H1 (cell line): ENCODE measurements at regions not wholly inside any gene's neighbourhood (a gene's known extent, or its start where the extent isn't known, plus 50 kb on each side); places are given as distances from the start of the nearest gene placed in this dataset.
A peak's percentile ranks its signal among the peaks of the same experiment; 100 is the strongest.

ENCODE experiments used
- CTCF ChIA-PET: fragments of 300-600 bp; sonication (Branson Sonifier 250); formaldehyde crosslinking; loops from one replicate; lab custom pipeline; 2021; ENCODE audit not compliant: partially characterized antibody; lab: Charles Lee
- POLR2A ChIA-PET: fragments of 300-600 bp; sonication (Branson Sonifier 250); formaldehyde crosslinking; loops from one replicate; lab custom pipeline; 2021; ENCODE audit warnings: inconsistent platforms; ENCODE audit not compliant: partially characterized antibody; lab: Charles Lee
- DNase-seq, 2 experiments: peaks; one replicate each; pipeline versions ENCODE4 v3.0.0 to v3.0.0-alpha.2; 2010 to 2022; ENCODE audit warnings: low spot score in 2 of 2, low read depth in 1 of 2, mixed read lengths in 1 of 2
- FAIRE-seq: peaks from 2 replicates; lab custom pipeline; 2011; peaks lifted over from hg19 to GRCh38; lab: Jason Lieb, UNC
- H2AFZ ChIP-seq: 2 replicates; pipeline ENCODE4 v1.8.1; 2012; ENCODE audit warnings: low read length, inconsistent platforms
- H2AK5ac ChIP-seq: 2 replicates; pipeline ENCODE4 v1.6.1; 2013; ENCODE audit warnings: low read depth, low read length
- H2BK120ac ChIP-seq: replicated peaks from 2 replicates; pipeline ENCODE3; 2013; ENCODE audit warnings: low read depth, low read length, inconsistent platforms
- H2BK12ac ChIP-seq: 2 replicates; pipeline ENCODE4 v1.6.1; 2013; ENCODE audit warnings: low read depth, low read length
- H2BK15ac ChIP-seq: 2 replicates; pipeline ENCODE4 v1.6.1; 2013; ENCODE audit warnings: low read length
- H2BK20ac ChIP-seq: 2 replicates; pipeline ENCODE4 v1.6.1; 2013; ENCODE audit warnings: low read length
- H2BK5ac ChIP-seq: 2 replicates; pipeline ENCODE4 v1.6.1; 2013; ENCODE audit warnings: low read depth, low read length
- H3K14ac ChIP-seq: 2 replicates; pipeline ENCODE4 v1.6.1; 2013; ENCODE audit warnings: inconsistent platforms; ENCODE audit not compliant: insufficient read length
- H3K18ac ChIP-seq: 2 replicates; pipeline ENCODE4 v1.6.1; 2013; ENCODE audit warnings: low read length; ENCODE audit errors: extremely low read depth
- H3K23ac ChIP-seq: 2 replicates; pipeline ENCODE4 v1.6.1; 2013; ENCODE audit warnings: inconsistent platforms; ENCODE audit not compliant: insufficient read length
- H3K23me2 ChIP-seq: 2 replicates; pipeline ENCODE4 v1.6.1; 2013; ENCODE audit warnings: low read depth, low read length
- H3K27ac ChIP-seq: 2 replicates; pipeline ENCODE4 v1.6.1; 2011; ENCODE audit warnings: low read depth, low read length, inconsistent platforms
- H3K27me3 ChIP-seq, 4 experiments: replicated peaks in 1 of 4; 1 replicate in 1 of 4; 2 replicates in 3 of 4; pipeline versions ENCODE4 v1.6.1 to v1.8.1; 2011 to 2013; ENCODE audit warnings: low read length in 3 of 4, mild to moderate bottlenecking in 3 of 4, inconsistent platforms in 2 of 4, mixed read lengths in 2 of 4, moderate library complexity in 1 of 4; ENCODE audit not compliant: control insufficient read depth in 3 of 4, insufficient read depth in 3 of 4; ENCODE audit errors: extremely low read depth in 1 of 4
- H3K36me3 ChIP-seq, 4 experiments: 2 replicates each; pipeline versions ENCODE4 v1.6.1 to v1.8.1; 2011 to 2013; ENCODE audit warnings: mild to moderate bottlenecking in 4 of 4, low read length in 3 of 4, moderate library complexity in 2 of 4, control low read depth in 1 of 4, inconsistent platforms in 1 of 4; ENCODE audit not compliant: insufficient read depth in 4 of 4, control insufficient read depth in 2 of 4
- H3K4ac ChIP-seq: replicated peaks from 2 replicates; pipeline ENCODE3; 2013; ENCODE audit warnings: low read length, low read depth, mixed read lengths, inconsistent platforms; ENCODE audit not compliant: insufficient read length
- H3K4me1 ChIP-seq, 4 experiments: replicated peaks in 1 of 4; 1 replicate in 1 of 4; 2 replicates in 3 of 4; pipeline versions ENCODE4 v1.6.1 to v1.8.1; 2011 to 2013; ENCODE audit warnings: low read length in 3 of 4, inconsistent platforms in 2 of 4, mixed read lengths in 1 of 4; ENCODE audit not compliant: insufficient read depth in 4 of 4, control insufficient read depth in 3 of 4
- H3K4me2 ChIP-seq, 2 experiments: 2 replicates each; pipeline versions ENCODE4 v1.6.1 to v1.8.1; 2011 to 2013; ENCODE audit warnings: low read depth in 2 of 2, low read length in 2 of 2, control low read depth in 1 of 2, inconsistent platforms in 1 of 2, mild to moderate bottlenecking in 1 of 2; ENCODE audit not compliant: insufficient read depth in 1 of 2
- H3K4me3 ChIP-seq, 4 experiments: fragments of 200-600, 300-600 bp in 1 of 4; sonication (generic), shearing (Covaris generic), sonication (Bioruptor Twin) in 1 of 4; 2 replicates each; pipeline versions ENCODE4 v1.5.1 to v1.8.1; 2011 to 2016; ENCODE audit warnings: low read length in 4 of 4, low read depth in 3 of 4, control low read depth in 2 of 4, inconsistent platforms in 2 of 4, mild to moderate bottlenecking in 2 of 4, mixed read lengths in 1 of 4, moderate library complexity in 1 of 4; ENCODE audit not compliant: insufficient read depth in 2 of 4; ENCODE audit errors: extremely low read depth in 1 of 4
- H3K56ac ChIP-seq: replicated peaks from 2 replicates; pipeline ENCODE3; 2013; ENCODE audit warnings: low read depth, mild to moderate bottlenecking, mixed read lengths, low read length, inconsistent platforms; ENCODE audit not compliant: insufficient read length
- H3K79me1 ChIP-seq: 2 replicates; pipeline ENCODE4 v1.6.1; 2013; ENCODE audit warnings: low read depth, low read length, control low read depth
- H3K79me2 ChIP-seq, 2 experiments: 2 replicates each; pipeline versions ENCODE4 v1.6.1 to v1.8.1; 2012 to 2013; ENCODE audit warnings: low read length in 2 of 2, mild to moderate bottlenecking in 2 of 2, inconsistent platforms in 1 of 2; ENCODE audit not compliant: insufficient read depth in 2 of 2, control insufficient read depth in 1 of 2
- H3K9ac ChIP-seq, 4 experiments: replicated peaks in 1 of 4; 1 replicate in 1 of 4; 2 replicates in 3 of 4; pipeline versions ENCODE4 v1.6.1 to v1.8.1; 2011 to 2013; ENCODE audit warnings: low read depth in 3 of 4, low read length in 3 of 4, control low read depth in 2 of 4, mild to moderate bottlenecking in 2 of 4, moderate library complexity in 2 of 4, inconsistent platforms in 1 of 4; ENCODE audit errors: extremely low read depth in 1 of 4
- H3K9me3 ChIP-seq, 2 experiments: 2 replicates each; pipeline versions ENCODE4 v1.6.1 to v1.8.1; 2012 to 2013; ENCODE audit warnings: mild to moderate bottlenecking in 2 of 2, moderate library complexity in 2 of 2, control low read depth in 1 of 2, inconsistent platforms in 1 of 2, low read depth in 1 of 2, low read length in 1 of 2, mixed read lengths in 1 of 2; ENCODE audit not compliant: insufficient read depth in 2 of 2
- H4K20me1 ChIP-seq, 2 experiments: replicated peaks in 1 of 2; 2 replicates each; pipeline versions ENCODE3 to v1.8.1; 2011 to 2013; ENCODE audit warnings: inconsistent platforms in 2 of 2, low read length in 2 of 2, mild to moderate bottlenecking in 1 of 2; ENCODE audit not compliant: insufficient read depth in 2 of 2, control insufficient read depth in 1 of 2
- H4K5ac ChIP-seq: 2 replicates; pipeline ENCODE4 v1.6.1; 2013; ENCODE audit warnings: low read length, low read depth, mixed read lengths, inconsistent platforms; ENCODE audit not compliant: insufficient read length
- H4K8ac ChIP-seq: 2 replicates; pipeline ENCODE4 v1.8.0; 2013; ENCODE audit warnings: mild to moderate bottlenecking, moderate library complexity, low read length, inconsistent platforms; ENCODE audit not compliant: insufficient read depth; ENCODE audit errors: extremely low read depth
- H4K91ac ChIP-seq: replicated peaks from 2 replicates; pipeline ENCODE3; 2013; ENCODE audit warnings: low read length, mixed read lengths, inconsistent platforms; ENCODE audit not compliant: insufficient read length
- ASH2L ChIP-seq: fragments of 200-600, 300-600 bp; sonication (generic); IDR thresholded peaks from one replicate; pipeline ENCODE4 v1.7.1; 2017; ENCODE audit warnings: low read length
- ATF3 ChIP-seq: IDR thresholded peaks from 2 replicates; pipeline ENCODE4 v1.6.1; 2011; ENCODE audit warnings: low read depth, mild to moderate bottlenecking, low read length; ENCODE audit not compliant: insufficient read depth
- BACH1 ChIP-seq: IDR thresholded peaks from 2 replicates; pipeline ENCODE4 v1.6.1; 2012; ENCODE audit warnings: low read length, improper control_type of control experiment
- CBX5 ChIP-seq: fragments of 300-800, 300-1000 bp; sonication (generic); IDR thresholded peaks from 2 replicates; pipeline ENCODE4 v1.7.1; 2016; ENCODE audit warnings: antibody characterized with exemption, low read length, low read depth
- CEBPB ChIP-seq: IDR thresholded peaks from 2 replicates; pipeline ENCODE4 v1.6.1; 2012; ENCODE audit warnings: low read depth, low read length
- CREB1 ChIP-seq: IDR thresholded peaks from 2 replicates; pipeline ENCODE4 v1.6.1; 2012; ENCODE audit warnings: inconsistent platforms
- CTCF ChIP-seq, 3 experiments: IDR thresholded peaks; 1 replicate in 2 of 3; 2 replicates in 1 of 3; pipeline versions ENCODE4 v1.5.1 to v1.6.1; 2011; ENCODE audit warnings: low read length in 3 of 3, mild to moderate bottlenecking in 3 of 3, inconsistent platforms in 2 of 3, low read depth in 1 of 3, moderate library complexity in 1 of 3; ENCODE audit not compliant: insufficient read depth in 1 of 3; ENCODE audit errors: control extremely low read depth in 1 of 3
- EGR1 ChIP-seq: IDR thresholded peaks from 2 replicates; pipeline ENCODE4 v1.6.1; 2011; ENCODE audit warnings: low read depth, low read length, borderline replicate concordance
- JUND ChIP-seq: IDR thresholded peaks from 2 replicates; pipeline ENCODE4 v1.6.1; 2011; ENCODE audit warnings: mild to moderate bottlenecking, improper control_type of control experiment, low read length
- MAX ChIP-seq: IDR thresholded peaks from 2 replicates; pipeline ENCODE4 v1.6.1; 2012; ENCODE audit warnings: inconsistent platforms
- PHF8 ChIP-seq: fragments of 200-600 bp; sonication (generic); conservative IDR thresholded peaks from 2 replicates; pipeline ENCODE4 v1.7.1; 2012; ENCODE audit warnings: low read depth, mild to moderate bottlenecking, inconsistent platforms, low read length, moderate library complexity
- WGBS, 2 experiments: shearing (Covaris generic) in 1 of 2; methylation state at CpG; one replicate each; pipeline versions ENCODE4 v1.1.6 to v1.1.7; 2013 to 2015; ENCODE audit warnings: low lambda C conversion rate in 2 of 2, mixed read lengths in 2 of 2, inconsistent platforms in 1 of 2, low coverage in 1 of 2, missing lambda C conversion rate in 1 of 2; ENCODE audit not compliant: insufficient replicate concordance in 2 of 2, insufficient coverage in 1 of 2, insufficient read length in 1 of 2; ENCODE audit errors: extremely low coverage in 1 of 2, missing lambda C conversion rate in 1 of 2; 5-methylcytosine and 5-hydroxymethylcytosine counted together

- Histone ChIP-seq H2AK5ac (0 out of 2 replicates have a peak overlapping the region, but pooled peaks have one; percentile 24), H2BK12ac (peak overlapping the region; percentile 45; the same call in 1 of the 2 replicates), H3K27me3 (no peaks in the 10 kb centered on the region), H3K9me3 (no peaks in the 10 kb centered on the region), H3K79me1 (no peaks in the 10 kb centered on the region; the same call in 1 of the 2 replicates), H2AFZ (no peak overlapping the region), H3K23me2 (peaks cover 2% of the 10 kb centered on the region; the same call in 1 of the 2 replicates), H3K79me2 (no peaks in the 10 kb centered on the region), H2BK20ac (peak overlapping the region; percentile 18; the same call in 1 of the 2 replicates), H3K4me1 (peaks cover 1 to 8% (median 6%) of the 10 kb centered on the region in 4 experiments; a peak in 6 of 7 replicates), H3K4ac (no peak overlapping the region), H4K5ac (no peak overlapping the region), H4K8ac (no peak overlapping the region), H3K27ac (no peak overlapping the region), H3K23ac (no peak overlapping the region), H2BK5ac (no peak overlapping the region), H2BK15ac (no peak overlapping the region), H3K9ac (no peak overlapping the region), H3K14ac (no peak overlapping the region), H3K4me3 (no peak overlapping the region), H4K91ac (peak overlapping the region; percentile 23), H4K20me1 (no peaks in the 10 kb centered on the region), H3K56ac (no peak overlapping the region), H2BK120ac (no peak overlapping the region), H3K4me2 (no peak overlapping the region), H3K18ac (no peak overlapping the region), H3K36me3 (no peaks in the 10 kb centered on the region)
- DNase-seq, result no peak
- POLR2A ChIA-PET, result interaction anchor here (0.5 kb wide), 1 partner anchor 129 kb away, joined by 3 read pairs; no protein-coding TSS in a partner anchor
- 92% methylated on average over 4 of the region's 4 CpGs; no CpG with 5 or more reads in 1 of the 2 experiments for WGBS, 2 experiments
- CTCF ChIA-PET, result interaction anchor here (1.2 to 2.7 kb wide), 2 partner anchors 36 to 140 kb away, joined by 5 to 10 read pairs; no protein-coding TSS in a partner anchor
- no peak for FAIRE-seq
- no peak for TF ChIP-seq JUND
- no peak for TF ChIP-seq MAX
- TF ChIP-seq CBX5, result no peak
- no peak for TF ChIP-seq CEBPB
- TF ChIP-seq ATF3, result no peak
- no peak for TF ChIP-seq PHF8
- no peak for TF ChIP-seq EGR1
- no peak for TF ChIP-seq CTCF (IDR thresholded peaks at IDR 0.05; ENCODE audit: control extremely low read depth in 1 of 3, insufficient read depth in 1 of 3, low read depth in 1 of 3, low read length in 3 of 3)
- TF ChIP-seq ASH2L, result no peak
- no peak for TF ChIP-seq BACH1
- no peak for TF ChIP-seq CREB1
These were observed 111.7 kb upstream of the SPATS2L start for GRCh38 chr2:200194746-200195145.
